Stomach (tissue), 4 donors: ENCODE measurements at regions not wholly inside any gene's neighbourhood (a gene's known extent, or its start where the extent isn't known, plus 50 kb on each side); places are given as distances from the start of the nearest gene placed in this dataset.

Experiments
- CTCF ChIP-seq, 7 experiments: fragments of 450-650 bp in 4 of 7; fragments of 200-600 bp in 3 of 7; sonication (generic) in 3 of 7; IDR thresholded peaks; one replicate each; pipeline ENCODE4 v1.5.1; 2016 to 2019; ENCODE audit warnings: antibody characterized with exemption in 7 of 7, control low read depth in 2 of 7, mild to moderate bottlenecking in 1 of 7
- EP300 ChIP-seq: sonication (generic); formaldehyde crosslinking; IDR thresholded peaks from one replicate; pipeline ENCODE4 v1.6.1; 2017; ENCODE audit warnings: antibody characterized with exemption
- POLR2A ChIP-seq, 4 donors: fragments of 450-650 bp; IDR thresholded peaks; one replicate each; pipeline ENCODE4 v1.6.1; 2016; ENCODE audit warnings: antibody characterized with exemption in 4 of 4, control low read depth in 2 of 4, mild to moderate bottlenecking in 1 of 4, moderate library complexity in 1 of 4

GRCh38 chr5:8393240-8393639 is 524.3 kb downstream of the MTRR start:
- no peak for TF ChIP-seq CTCF (IDR thresholded peaks at IDR 0.05)
- TF ChIP-seq EP300, result no peak
- no peak for TF ChIP-seq POLR2A (IDR thresholded peaks at IDR 0.05)
